Right lobe of liver (tissue), 4 donors: ENCODE measurements at regions not wholly inside any gene's neighbourhood (a gene's known extent, or its start where the extent isn't known, plus 50 kb on each side); places are given as distances from the start of the nearest gene placed in this dataset.

Experiments used
- POLR2A ChIP-seq: fragments of 450-650 bp; IDR thresholded peaks from one replicate; pipeline ENCODE4 v1.6.1; 2017; ENCODE audit warnings: antibody characterized with exemption, mild to moderate bottlenecking
- TF ChIP-seq, protein P1 (sequence below), 4 donors: fragments of 200-600 bp in 3 of 4; fragments of 450-650 bp in 1 of 4; IDR thresholded peaks; one replicate each; pipeline versions ENCODE4 v1.5.1 to v1.8.0; 2016 to 2022; ENCODE audit warnings: antibody characterized with exemption in 4 of 4, mild to moderate bottlenecking in 2 of 4
- donor health status: DM: no; HTN: no; CAD: no.
- donor health status: DM: no; HTN: no; CAD: no.
- donor health status: DM: no; HTN: yes; CAD: no.

DNA sequence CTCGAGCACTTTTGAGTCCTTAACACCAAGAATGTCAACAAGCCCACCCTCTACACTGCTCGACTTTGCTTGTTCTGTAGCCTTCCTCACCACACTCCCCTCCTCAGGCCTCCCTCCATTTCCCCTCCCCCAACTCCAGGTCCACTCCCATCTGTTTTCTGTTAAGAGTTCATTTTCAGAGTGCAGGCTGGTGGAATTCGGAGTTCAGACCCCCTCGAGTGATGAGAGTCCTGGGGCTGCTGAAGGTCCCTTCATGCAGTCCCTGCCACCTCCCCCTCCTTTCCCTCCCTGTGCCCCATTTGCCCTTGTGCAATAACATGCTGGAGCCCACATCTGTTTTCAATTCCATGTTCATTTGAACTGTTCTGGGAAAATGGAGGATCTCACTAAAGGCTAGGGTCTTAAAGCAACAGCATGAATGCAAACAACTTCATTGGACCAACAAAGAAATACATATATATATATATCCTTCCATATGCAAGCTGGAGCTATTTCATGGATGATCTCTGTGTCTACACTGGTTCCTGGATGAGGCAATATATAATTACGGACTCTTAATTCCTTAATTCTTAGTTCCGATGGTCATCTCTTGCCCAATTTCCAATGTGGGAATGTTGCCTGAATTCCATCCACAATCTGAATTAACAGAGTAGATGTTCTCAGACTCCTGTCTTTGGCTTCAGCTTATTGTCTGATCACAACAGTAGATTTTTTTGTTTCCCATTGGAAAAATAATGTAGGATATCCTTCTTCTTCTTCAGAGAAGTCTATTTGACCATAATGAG, 340.4 kb downstream of the ETS1 start:
- TF ChIP-seq, protein P1, sequence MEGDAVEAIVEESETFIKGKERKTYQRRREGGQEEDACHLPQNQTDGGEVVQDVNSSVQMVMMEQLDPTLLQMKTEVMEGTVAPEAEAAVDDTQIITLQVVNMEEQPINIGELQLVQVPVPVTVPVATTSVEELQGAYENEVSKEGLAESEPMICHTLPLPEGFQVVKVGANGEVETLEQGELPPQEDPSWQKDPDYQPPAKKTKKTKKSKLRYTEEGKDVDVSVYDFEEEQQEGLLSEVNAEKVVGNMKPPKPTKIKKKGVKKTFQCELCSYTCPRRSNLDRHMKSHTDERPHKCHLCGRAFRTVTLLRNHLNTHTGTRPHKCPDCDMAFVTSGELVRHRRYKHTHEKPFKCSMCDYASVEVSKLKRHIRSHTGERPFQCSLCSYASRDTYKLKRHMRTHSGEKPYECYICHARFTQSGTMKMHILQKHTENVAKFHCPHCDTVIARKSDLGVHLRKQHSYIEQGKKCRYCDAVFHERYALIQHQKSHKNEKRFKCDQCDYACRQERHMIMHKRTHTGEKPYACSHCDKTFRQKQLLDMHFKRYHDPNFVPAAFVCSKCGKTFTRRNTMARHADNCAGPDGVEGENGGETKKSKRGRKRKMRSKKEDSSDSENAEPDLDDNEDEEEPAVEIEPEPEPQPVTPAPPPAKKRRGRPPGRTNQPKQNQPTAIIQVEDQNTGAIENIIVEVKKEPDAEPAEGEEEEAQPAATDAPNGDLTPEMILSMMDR (IDR thresholded peaks at IDR 0.05), result no peak
- TF ChIP-seq POLR2A, result no peak
